H1 (cell line): ENCODE measurements at regions not wholly inside any gene's neighbourhood (a gene's known extent, or its start where the extent isn't known, plus 50 kb on each side); places are given as distances from the start of the nearest gene placed in this dataset.

Experiments used
- CTCF ChIA-PET: fragments of 300-600 bp; sonication (Branson Sonifier 250); formaldehyde crosslinking; loops from one replicate; lab custom pipeline; 2021; ENCODE audit not compliant: partially characterized antibody; lab: Charles Lee
- POLR2A ChIA-PET: fragments of 300-600 bp; sonication (Branson Sonifier 250); formaldehyde crosslinking; loops from one replicate; lab custom pipeline; 2021; ENCODE audit warnings: inconsistent platforms; ENCODE audit not compliant: partially characterized antibody; lab: Charles Lee
- DNase-seq, 2 experiments: peaks; one replicate each; pipeline versions ENCODE4 v3.0.0 to v3.0.0-alpha.2; 2010 to 2022; ENCODE audit warnings: low spot score in 2 of 2, low read depth in 1 of 2, mixed read lengths in 1 of 2
- FAIRE-seq: peaks from 2 replicates; lab custom pipeline; 2011; peaks lifted over from hg19 to GRCh38; lab: Jason Lieb, UNC
- H2AFZ ChIP-seq: 2 replicates; pipeline ENCODE4 v1.8.1; 2012; ENCODE audit warnings: low read length, inconsistent platforms
- H2AK5ac ChIP-seq: 2 replicates; pipeline ENCODE4 v1.6.1; 2013; ENCODE audit warnings: low read depth, low read length
- H2BK120ac ChIP-seq: replicated peaks from 2 replicates; pipeline ENCODE3; 2013; ENCODE audit warnings: low read depth, low read length, inconsistent platforms
- H2BK12ac ChIP-seq: 2 replicates; pipeline ENCODE4 v1.6.1; 2013; ENCODE audit warnings: low read depth, low read length
- H2BK15ac ChIP-seq: 2 replicates; pipeline ENCODE4 v1.6.1; 2013; ENCODE audit warnings: low read length
- H2BK20ac ChIP-seq: 2 replicates; pipeline ENCODE4 v1.6.1; 2013; ENCODE audit warnings: low read length
- H2BK5ac ChIP-seq: 2 replicates; pipeline ENCODE4 v1.6.1; 2013; ENCODE audit warnings: low read depth, low read length
- H3K14ac ChIP-seq: 2 replicates; pipeline ENCODE4 v1.6.1; 2013; ENCODE audit warnings: inconsistent platforms; ENCODE audit not compliant: insufficient read length
- H3K18ac ChIP-seq: 2 replicates; pipeline ENCODE4 v1.6.1; 2013; ENCODE audit warnings: low read length; ENCODE audit errors: extremely low read depth
- H3K23ac ChIP-seq: 2 replicates; pipeline ENCODE4 v1.6.1; 2013; ENCODE audit warnings: inconsistent platforms; ENCODE audit not compliant: insufficient read length
- H3K23me2 ChIP-seq: 2 replicates; pipeline ENCODE4 v1.6.1; 2013; ENCODE audit warnings: low read depth, low read length
- H3K27ac ChIP-seq: 2 replicates; pipeline ENCODE4 v1.6.1; 2011; ENCODE audit warnings: low read depth, low read length, inconsistent platforms
- H3K27me3 ChIP-seq, 4 experiments: replicated peaks in 1 of 4; 1 replicate in 1 of 4; 2 replicates in 3 of 4; pipeline versions ENCODE4 v1.6.1 to v1.8.1; 2011 to 2013; ENCODE audit warnings: low read length in 3 of 4, mild to moderate bottlenecking in 3 of 4, inconsistent platforms in 2 of 4, mixed read lengths in 2 of 4, moderate library complexity in 1 of 4; ENCODE audit not compliant: control insufficient read depth in 3 of 4, insufficient read depth in 3 of 4; ENCODE audit errors: extremely low read depth in 1 of 4
- H3K36me3 ChIP-seq, 4 experiments: 2 replicates each; pipeline versions ENCODE4 v1.6.1 to v1.8.1; 2011 to 2013; ENCODE audit warnings: mild to moderate bottlenecking in 4 of 4, low read length in 3 of 4, moderate library complexity in 2 of 4, control low read depth in 1 of 4, inconsistent platforms in 1 of 4; ENCODE audit not compliant: insufficient read depth in 4 of 4, control insufficient read depth in 2 of 4
- H3K4ac ChIP-seq: replicated peaks from 2 replicates; pipeline ENCODE3; 2013; ENCODE audit warnings: low read length, low read depth, mixed read lengths, inconsistent platforms; ENCODE audit not compliant: insufficient read length
- H3K4me1 ChIP-seq, 4 experiments: replicated peaks in 1 of 4; 1 replicate in 1 of 4; 2 replicates in 3 of 4; pipeline versions ENCODE4 v1.6.1 to v1.8.1; 2011 to 2013; ENCODE audit warnings: low read length in 3 of 4, inconsistent platforms in 2 of 4, mixed read lengths in 1 of 4; ENCODE audit not compliant: insufficient read depth in 4 of 4, control insufficient read depth in 3 of 4
- H3K4me2 ChIP-seq, 2 experiments: 2 replicates each; pipeline versions ENCODE4 v1.6.1 to v1.8.1; 2011 to 2013; ENCODE audit warnings: low read depth in 2 of 2, low read length in 2 of 2, control low read depth in 1 of 2, inconsistent platforms in 1 of 2, mild to moderate bottlenecking in 1 of 2; ENCODE audit not compliant: insufficient read depth in 1 of 2
- H3K4me3 ChIP-seq, 4 experiments: fragments of 200-600, 300-600 bp in 1 of 4; sonication (generic), shearing (Covaris generic), sonication (Bioruptor Twin) in 1 of 4; 2 replicates each; pipeline versions ENCODE4 v1.5.1 to v1.8.1; 2011 to 2016; ENCODE audit warnings: low read length in 4 of 4, low read depth in 3 of 4, control low read depth in 2 of 4, inconsistent platforms in 2 of 4, mild to moderate bottlenecking in 2 of 4, mixed read lengths in 1 of 4, moderate library complexity in 1 of 4; ENCODE audit not compliant: insufficient read depth in 2 of 4; ENCODE audit errors: extremely low read depth in 1 of 4
- H3K56ac ChIP-seq: replicated peaks from 2 replicates; pipeline ENCODE3; 2013; ENCODE audit warnings: low read depth, mild to moderate bottlenecking, mixed read lengths, low read length, inconsistent platforms; ENCODE audit not compliant: insufficient read length
- H3K79me1 ChIP-seq: 2 replicates; pipeline ENCODE4 v1.6.1; 2013; ENCODE audit warnings: low read depth, low read length, control low read depth
- H3K79me2 ChIP-seq, 2 experiments: 2 replicates each; pipeline versions ENCODE4 v1.6.1 to v1.8.1; 2012 to 2013; ENCODE audit warnings: low read length in 2 of 2, mild to moderate bottlenecking in 2 of 2, inconsistent platforms in 1 of 2; ENCODE audit not compliant: insufficient read depth in 2 of 2, control insufficient read depth in 1 of 2
- H3K9ac ChIP-seq, 4 experiments: replicated peaks in 1 of 4; 1 replicate in 1 of 4; 2 replicates in 3 of 4; pipeline versions ENCODE4 v1.6.1 to v1.8.1; 2011 to 2013; ENCODE audit warnings: low read depth in 3 of 4, low read length in 3 of 4, control low read depth in 2 of 4, mild to moderate bottlenecking in 2 of 4, moderate library complexity in 2 of 4, inconsistent platforms in 1 of 4; ENCODE audit errors: extremely low read depth in 1 of 4
- H3K9me3 ChIP-seq, 2 experiments: 2 replicates each; pipeline versions ENCODE4 v1.6.1 to v1.8.1; 2012 to 2013; ENCODE audit warnings: mild to moderate bottlenecking in 2 of 2, moderate library complexity in 2 of 2, control low read depth in 1 of 2, inconsistent platforms in 1 of 2, low read depth in 1 of 2, low read length in 1 of 2, mixed read lengths in 1 of 2; ENCODE audit not compliant: insufficient read depth in 2 of 2
- H4K20me1 ChIP-seq, 2 experiments: replicated peaks in 1 of 2; 2 replicates each; pipeline versions ENCODE3 to v1.8.1; 2011 to 2013; ENCODE audit warnings: inconsistent platforms in 2 of 2, low read length in 2 of 2, mild to moderate bottlenecking in 1 of 2; ENCODE audit not compliant: insufficient read depth in 2 of 2, control insufficient read depth in 1 of 2
- H4K5ac ChIP-seq: 2 replicates; pipeline ENCODE4 v1.6.1; 2013; ENCODE audit warnings: low read length, low read depth, mixed read lengths, inconsistent platforms; ENCODE audit not compliant: insufficient read length
- H4K8ac ChIP-seq: 2 replicates; pipeline ENCODE4 v1.8.0; 2013; ENCODE audit warnings: mild to moderate bottlenecking, moderate library complexity, low read length, inconsistent platforms; ENCODE audit not compliant: insufficient read depth; ENCODE audit errors: extremely low read depth
- H4K91ac ChIP-seq: replicated peaks from 2 replicates; pipeline ENCODE3; 2013; ENCODE audit warnings: low read length, mixed read lengths, inconsistent platforms; ENCODE audit not compliant: insufficient read length
- BRCA1 ChIP-seq: IDR thresholded peaks from 2 replicates; pipeline ENCODE4 v1.6.1; 2012; ENCODE audit warnings: low read depth, low read length, improper control_type of control experiment
- MAFK ChIP-seq: IDR thresholded peaks from 2 replicates; pipeline ENCODE4 v1.6.1; 2012; ENCODE audit warnings: low read depth, mild to moderate bottlenecking, improper control_type of control experiment, low read length
- POLR2A ChIP-seq, 2 experiments: IDR thresholded peaks; 1 replicate in 1 of 2; 2 replicates in 1 of 2; pipeline ENCODE4 v1.6.1; 2011; ENCODE audit warnings: low read depth in 2 of 2, low read length in 2 of 2, mild to moderate bottlenecking in 2 of 2; ENCODE audit errors: control extremely low read depth in 1 of 2
- POLR2AphosphoS5 ChIP-seq: IDR thresholded peaks from 2 replicates; pipeline ENCODE4 v1.6.1; 2011; ENCODE audit warnings: low read depth, low read length
- SAP30 ChIP-seq: fragments of 300-600 bp; sonication (generic); IDR thresholded peaks from 2 replicates; pipeline ENCODE4 v1.7.1; 2012; ENCODE audit warnings: low read length, moderate library complexity, mild to moderate bottlenecking, inconsistent platforms; ENCODE audit not compliant: insufficient read depth, insufficient replicate concordance
- SRF ChIP-seq: IDR thresholded peaks from 2 replicates; pipeline ENCODE4 v1.6.1; 2011; ENCODE audit warnings: mild to moderate bottlenecking, low read depth, low read length, moderate library complexity
- WGBS, 2 experiments: shearing (Covaris generic) in 1 of 2; methylation state at CpG; one replicate each; pipeline versions ENCODE4 v1.1.6 to v1.1.7; 2013 to 2015; ENCODE audit warnings: low lambda C conversion rate in 2 of 2, mixed read lengths in 2 of 2, inconsistent platforms in 1 of 2, low coverage in 1 of 2, missing lambda C conversion rate in 1 of 2; ENCODE audit not compliant: insufficient replicate concordance in 2 of 2, insufficient coverage in 1 of 2, insufficient read length in 1 of 2; ENCODE audit errors: extremely low coverage in 1 of 2, missing lambda C conversion rate in 1 of 2; 5-methylcytosine and 5-hydroxymethylcytosine counted together

- FAIRE-seq, result no peak
- H2BK12ac ChIP-seq, result no peak overlapping the region
- no peak for TF ChIP-seq SAP30
- no peak for TF ChIP-seq BRCA1
- no peak for TF ChIP-seq MAFK
- TF ChIP-seq SRF, result no peak
- no peak for TF ChIP-seq POLR2AphosphoS5
- no peak for TF ChIP-seq POLR2A (IDR thresholded peaks at IDR 0.05; ENCODE audit: control extremely low read depth in 1 of 2, low read depth in 2 of 2, low read length in 2 of 2)
These were observed 331.5 kb downstream of the LRIG3 start for GRCh38 chr12:58588770-58589169.

More at GRCh38 chr12:58588770-58589169, 331.5 kb downstream of the LRIG3 start:
- H3K23me2 ChIP-seq, result no peaks in the 10 kb centered on the region
- H4K20me1 ChIP-seq, result no peaks in the 10 kb centered on the region
- no peak overlapping the region for H2BK15ac ChIP-seq
- H3K4me3 ChIP-seq, result no peak overlapping the region
- no peaks in the 10 kb centered on the region for H3K27me3 ChIP-seq
- H4K5ac ChIP-seq, result no peak overlapping the region
- no peak overlapping the region for H3K56ac ChIP-seq
- no peak overlapping the region for H3K27ac ChIP-seq
- H4K91ac ChIP-seq, result no peak overlapping the region
- H3K79me2 ChIP-seq, result no peaks in the 10 kb centered on the region
- H2BK20ac ChIP-seq, result no peak overlapping the region
- H3K4ac ChIP-seq, result no peak overlapping the region
- H2BK120ac ChIP-seq, result no peak overlapping the region
- H2AK5ac ChIP-seq, result no peak overlapping the region
- H2AFZ ChIP-seq, result no peak overlapping the region
- H3K79me1 ChIP-seq, result no peaks in the 10 kb centered on the region
- no peak overlapping the region for H2BK5ac ChIP-seq
- no peak overlapping the region for H3K18ac ChIP-seq
- DNase-seq, result no peak
- H3K9ac ChIP-seq, result no peak overlapping the region
- no peak overlapping the region for H4K8ac ChIP-seq
- no peak overlapping the region for H3K14ac ChIP-seq
- no peaks in the 10 kb centered on the region for H3K36me3 ChIP-seq
- no peaks in the 10 kb centered on the region for H3K4me1 ChIP-seq
- CTCF ChIA-PET, result interaction anchor here (1.0 to 1.2 kb wide), 2 partner anchors 12 to 216 kb away, joined by 3 read pairs; no protein-coding TSS in a partner anchor
- POLR2A ChIA-PET, result no interaction called here
- 60% methylated on average over 3 of the region's 3 CpGs; no CpG with 5 or more reads in 1 of the 2 experiments for WGBS, 2 experiments
- H3K9me3 ChIP-seq, result no peaks in the 10 kb centered on the region
- no peak overlapping the region for H3K4me2 ChIP-seq
- H3K23ac ChIP-seq, result no peak overlapping the region
